GM13977 (cell line): ENCODE measurements at regions not wholly inside any gene's neighbourhood (a gene's known extent, or its start where the extent isn't known, plus 50 kb on each side); places are given as distances from the start of the nearest gene placed in this dataset.

Source experiments
- DNase-seq: peaks from one replicate; pipeline ENCODE4 v3.0.0; 2012; ENCODE audit warnings: low spot score
- CTCF ChIP-seq: IDR thresholded peaks from 2 replicates; pipeline ENCODE4 v1.5.1; 2012; ENCODE audit warnings: mild to moderate bottlenecking, control low read depth; ENCODE audit not compliant: insufficient read depth; ENCODE audit errors: extremely low read depth, missing control alignments
- in situ Hi-C: fragments of 300-500 bp; cut with MboI; formaldehyde crosslinking; loops from one replicate; pipeline ENCODE4 v1.12.0; 2022; ENCODE audit warnings: low sequenced_read_pairs, low pct_unique_long_range_greater_than_20kb, mixed read lengths, inconsistent platforms; ENCODE audit not compliant: unreplicated experiment

GRCh38 chr17:71409712-71410111, 711.1 kb upstream of the SOX9 start:
- in situ Hi-C loops, result no loop called here
- no peak for TF ChIP-seq CTCF
- DNase-seq, result no peak

DNA sequence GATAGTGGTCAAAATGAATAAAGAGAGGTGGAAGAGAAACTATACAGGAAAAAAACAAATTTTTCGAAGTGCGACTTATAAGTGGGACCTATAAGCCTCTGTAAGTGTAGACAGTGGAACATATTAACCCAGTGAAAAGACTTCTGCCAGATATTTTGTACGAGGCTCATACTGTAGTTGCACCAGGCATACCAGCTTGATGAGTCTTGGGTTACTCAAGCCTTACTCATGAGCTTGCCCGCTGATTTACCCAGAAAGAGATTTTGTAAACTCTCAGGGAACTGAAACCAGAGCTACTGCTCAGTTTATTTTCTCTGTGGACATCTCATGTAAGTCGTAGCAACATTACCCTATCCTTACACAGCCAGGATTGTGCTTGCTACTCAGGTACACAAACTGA, 708.0 kb upstream of the SOX9 start:
- in situ Hi-C loops, result no loop called here
- TF ChIP-seq CTCF, result no peak
- no peak for DNase-seq

DNA sequence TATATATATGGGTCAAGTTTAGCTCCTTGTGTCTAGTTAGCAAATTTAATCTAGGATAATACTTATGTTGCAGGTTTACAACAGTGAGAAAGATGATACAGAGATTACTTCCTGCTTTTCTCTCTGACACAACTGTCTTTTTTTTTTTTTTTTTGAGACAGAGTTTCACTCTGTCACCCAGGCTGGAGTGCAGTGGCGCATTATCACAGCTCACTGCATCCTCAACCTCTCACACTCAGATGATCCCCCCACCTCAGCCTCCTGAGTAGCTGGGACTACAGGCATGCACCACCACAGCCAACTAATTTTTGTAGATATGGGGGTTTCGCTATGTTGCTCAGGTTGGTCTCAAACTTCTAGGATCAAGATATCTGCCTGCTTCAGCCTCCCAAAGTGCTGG, 706.9 kb upstream of the SOX9 start:
- TF ChIP-seq CTCF, result no peak
- in situ Hi-C loops, result no loop called here
- no peak for DNase-seq

DNA sequence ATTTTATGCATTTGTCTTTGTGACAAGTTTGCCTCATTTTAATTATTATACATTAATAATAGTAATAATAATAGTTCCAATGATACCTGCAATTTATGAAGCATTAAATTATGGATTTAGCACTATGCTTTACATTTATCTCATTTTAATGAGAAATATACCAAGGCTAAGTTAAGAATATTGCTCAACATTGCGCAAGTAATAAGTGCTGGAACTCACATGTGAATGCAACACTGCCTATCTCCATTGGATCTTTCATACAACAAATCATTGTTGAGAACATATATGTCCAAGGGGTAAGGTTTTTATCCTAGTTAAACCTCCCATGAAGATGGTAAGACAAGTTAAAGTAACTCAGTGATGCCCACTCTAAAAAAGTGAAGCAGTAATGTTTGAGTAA, 703.7 kb upstream of the SOX9 start:
- TF ChIP-seq CTCF, result no peak
- in situ Hi-C loops, result no loop called here
- DNase-seq, result no peak

DNA sequence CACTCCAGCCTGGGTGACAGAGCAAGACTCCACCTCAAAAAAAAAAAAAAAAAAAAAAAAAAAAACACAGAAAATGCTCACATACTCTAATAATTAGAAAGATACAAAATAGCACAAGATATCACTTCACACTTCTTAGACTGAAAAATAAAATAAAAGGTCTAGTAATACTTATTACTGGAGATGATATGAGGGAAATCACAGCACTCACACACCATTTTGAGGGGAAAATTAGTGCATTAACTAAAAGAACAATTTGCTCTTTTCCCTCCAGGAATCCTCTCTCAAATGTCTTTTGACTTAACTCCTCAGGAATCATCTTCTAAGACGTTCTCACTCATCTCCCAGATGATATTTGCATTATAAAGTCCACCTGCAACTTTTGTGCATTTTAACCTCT, 697.9 kb upstream of the SOX9 start:
- no peak for DNase-seq
- no peak for TF ChIP-seq CTCF
- in situ Hi-C loops, result no loop called here

DNA sequence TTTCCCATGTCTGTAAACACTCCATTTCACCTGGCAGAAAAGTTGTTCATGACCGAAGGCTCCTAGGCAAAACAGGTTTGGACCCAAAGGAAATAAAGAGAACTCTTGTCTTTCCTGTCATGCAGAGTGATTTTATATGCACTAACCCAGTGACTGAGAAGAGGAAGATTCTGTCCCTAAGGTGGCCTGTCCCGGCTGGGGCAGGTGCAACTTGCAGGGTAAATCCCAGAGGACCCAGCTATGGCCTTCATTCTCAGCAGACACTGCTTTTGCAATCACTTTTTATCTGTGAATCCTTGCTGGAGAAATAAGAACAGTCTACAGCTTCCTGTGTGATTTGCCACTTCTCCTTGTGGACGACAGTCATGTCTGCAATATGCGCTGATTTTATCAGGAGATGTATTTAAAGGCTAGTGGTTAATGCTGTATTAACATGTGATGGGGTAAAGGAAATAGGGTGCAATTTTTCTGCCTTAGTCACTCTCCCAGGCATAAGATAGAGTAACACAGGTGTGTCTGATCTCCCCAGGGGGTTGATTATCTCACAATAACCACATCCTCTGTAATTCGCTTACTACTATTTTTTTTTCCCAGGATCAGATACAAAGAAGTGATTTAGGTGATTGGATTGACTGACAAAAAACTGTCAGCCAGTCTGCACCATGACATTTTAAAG, 696.8 kb upstream of the SOX9 start:
- in situ Hi-C loops, result no loop called here
- TF ChIP-seq CTCF, result no peak

GRCh38 chr17:71427801-71428200, 693.0 kb upstream of the SOX9 start:
- in situ Hi-C loops, result no loop called here
- no peak for DNase-seq
- no peak for TF ChIP-seq CTCF

More for the DNA sequence above, 696.8 kb upstream of the SOX9 start:
- DNase-seq, result no peak
